Erythroblast (primary cell): ENCODE measurements at regions not wholly inside any gene's neighbourhood (a gene's known extent, or its start where the extent isn't known, plus 50 kb on each side); places are given as distances from the start of the nearest gene placed in this dataset.

Experiments used
- GATA1 ChIP-seq: IDR thresholded peaks from 2 replicates; pipeline ENCODE4 v1.6.1; 2011; ENCODE audit warnings: low read depth, mild to moderate bottlenecking, control low read depth, low read length, moderate library complexity
- POLR2A ChIP-seq: IDR thresholded peaks from 2 replicates; pipeline ENCODE4 v1.6.1; 2011; ENCODE audit warnings: mild to moderate bottlenecking, low read length

- no peak for TF ChIP-seq POLR2A
- TF ChIP-seq GATA1: no peak
These were observed 269.4 kb downstream of the DNAJB9 start for GRCh38 chr7:108839076-108839475.
